Liver (tissue), 3 donors: ENCODE measurements at regions not wholly inside any gene's neighbourhood (a gene's known extent, or its start where the extent isn't known, plus 50 kb on each side); places are given as distances from the start of the nearest gene placed in this dataset.

ENCODE experiments used
- HNF4G ChIP-seq: IDR thresholded peaks from 2 replicates; pipeline ENCODE4 v1.6.1; 2016; ENCODE audit warnings: antibody characterized with exemption
- RAD21 ChIP-seq, 2 donors: IDR thresholded peaks; 2 replicates each; pipeline ENCODE4 v1.6.1; 2016; ENCODE audit warnings: antibody characterized with exemption in 2 of 2, mild to moderate bottlenecking in 2 of 2
- SP1 ChIP-seq: IDR thresholded peaks from 2 replicates; pipeline ENCODE4 v1.6.1; 2018; ENCODE audit warnings: antibody characterized with exemption, mild to moderate bottlenecking
- TAF1 ChIP-seq: conservative IDR thresholded peaks from 2 replicates; pipeline ENCODE4 v1.6.1; 2016; ENCODE audit warnings: antibody characterized with exemption, mild to moderate bottlenecking
- TF ChIP-seq, protein P1 (sequence below): fragments of 150-350 bp; IDR thresholded peaks from 2 replicates; pipeline ENCODE4 v1.5.1; 2017; ENCODE audit warnings: improper control_type of control experiment, low read depth, low read length; ENCODE audit not compliant: missing input control
- TF ChIP-seq, protein P2 (sequence below): IDR thresholded peaks from 2 replicates; pipeline ENCODE4 v1.6.1; 2016; ENCODE audit warnings: antibody characterized with exemption
- TF ChIP-seq, protein P3 (sequence below): IDR thresholded peaks from 2 replicates; pipeline ENCODE4 v1.6.1; 2016; ENCODE audit warnings: antibody characterized with exemption
- donor health status: healthy.
- donor health status: healthy.

DNA sequence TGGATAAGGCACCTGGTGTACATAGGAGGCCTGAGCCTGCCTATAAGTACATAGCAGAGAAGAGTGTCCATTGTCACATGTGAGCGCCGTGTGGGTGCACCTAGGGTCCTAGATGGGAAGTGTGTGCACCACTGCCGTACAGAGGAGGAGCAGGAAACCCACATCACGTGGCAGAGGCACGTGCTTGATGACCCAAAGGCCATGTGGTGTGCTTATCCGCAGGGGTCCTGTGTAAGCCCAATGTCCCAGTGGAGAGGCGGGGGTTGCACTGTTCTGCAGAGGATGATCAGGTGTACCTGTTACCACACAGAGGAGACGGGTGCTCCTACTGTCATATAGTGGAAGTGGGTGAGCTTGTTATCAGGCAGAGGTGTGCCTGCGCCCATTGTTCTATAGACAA is 354.1 kb upstream of the IRX2 start:
- TF ChIP-seq, protein P1, sequence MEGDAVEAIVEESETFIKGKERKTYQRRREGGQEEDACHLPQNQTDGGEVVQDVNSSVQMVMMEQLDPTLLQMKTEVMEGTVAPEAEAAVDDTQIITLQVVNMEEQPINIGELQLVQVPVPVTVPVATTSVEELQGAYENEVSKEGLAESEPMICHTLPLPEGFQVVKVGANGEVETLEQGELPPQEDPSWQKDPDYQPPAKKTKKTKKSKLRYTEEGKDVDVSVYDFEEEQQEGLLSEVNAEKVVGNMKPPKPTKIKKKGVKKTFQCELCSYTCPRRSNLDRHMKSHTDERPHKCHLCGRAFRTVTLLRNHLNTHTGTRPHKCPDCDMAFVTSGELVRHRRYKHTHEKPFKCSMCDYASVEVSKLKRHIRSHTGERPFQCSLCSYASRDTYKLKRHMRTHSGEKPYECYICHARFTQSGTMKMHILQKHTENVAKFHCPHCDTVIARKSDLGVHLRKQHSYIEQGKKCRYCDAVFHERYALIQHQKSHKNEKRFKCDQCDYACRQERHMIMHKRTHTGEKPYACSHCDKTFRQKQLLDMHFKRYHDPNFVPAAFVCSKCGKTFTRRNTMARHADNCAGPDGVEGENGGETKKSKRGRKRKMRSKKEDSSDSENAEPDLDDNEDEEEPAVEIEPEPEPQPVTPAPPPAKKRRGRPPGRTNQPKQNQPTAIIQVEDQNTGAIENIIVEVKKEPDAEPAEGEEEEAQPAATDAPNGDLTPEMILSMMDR = no peak
- TF ChIP-seq TAF1 = no peak
- TF ChIP-seq, protein P2, sequence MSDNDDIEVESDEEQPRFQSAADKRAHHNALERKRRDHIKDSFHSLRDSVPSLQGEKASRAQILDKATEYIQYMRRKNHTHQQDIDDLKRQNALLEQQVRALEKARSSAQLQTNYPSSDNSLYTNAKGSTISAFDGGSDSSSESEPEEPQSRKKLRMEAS = no peak
- TF ChIP-seq HNF4G = no peak
- TF ChIP-seq, protein P3, sequence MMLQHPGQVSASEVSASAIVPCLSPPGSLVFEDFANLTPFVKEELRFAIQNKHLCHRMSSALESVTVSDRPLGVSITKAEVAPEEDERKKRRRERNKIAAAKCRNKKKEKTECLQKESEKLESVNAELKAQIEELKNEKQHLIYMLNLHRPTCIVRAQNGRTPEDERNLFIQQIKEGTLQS = no peak
- no peak for TF ChIP-seq SP1
- no peak for TF ChIP-seq RAD21 (IDR thresholded peaks at IDR 0.05)
